Kidney (tissue), 10 donors: ENCODE measurements at regions not wholly inside any gene's neighbourhood (a gene's known extent, or its start where the extent isn't known, plus 50 kb on each side); places are given as distances from the start of the nearest gene placed in this dataset.
"Not testable (repeated sequence)": the region's sequence is repeated elsewhere in the genome, so short reads cannot be mapped to it uniquely, and the experiment has no call there.

Experiments
- DNase-seq, 5 donors: peaks; one replicate each; pipeline ENCODE4 v3.0.0-alpha.2; 2013 to 2020
- FAIRE-seq: peaks from 2 replicates; lab custom pipeline; 2012; peaks lifted over from hg19 to GRCh38; lab: Jason Lieb, UNC
- H3K27ac ChIP-seq, 2 donors: one replicate each; pipeline ENCODE4 v1.7.0; 2013; ENCODE audit warnings: low read depth in 2 of 2, low read length in 2 of 2, inconsistent platforms in 1 of 2
- H3K27me3 ChIP-seq: one replicate; pipeline ENCODE4 v1.7.1; 2013; ENCODE audit warnings: low read length, inconsistent platforms; ENCODE audit not compliant: control insufficient read depth, insufficient read depth
- H3K36me3 ChIP-seq, 3 donors: one replicate each; pipeline versions ENCODE4 v1.7.0 to v1.7.1; 2013; ENCODE audit warnings: low read length in 3 of 3, control low read depth in 1 of 3, inconsistent platforms in 1 of 3; ENCODE audit not compliant: insufficient read depth in 3 of 3, control insufficient read depth in 2 of 3
- H3K4me1 ChIP-seq, 3 donors: one replicate each; pipeline versions ENCODE4 v1.7.0 to v1.7.1; 2013; ENCODE audit warnings: low read length in 3 of 3, inconsistent platforms in 1 of 3, low read depth in 1 of 3; ENCODE audit not compliant: control insufficient read depth in 2 of 3, insufficient read depth in 2 of 3
- H3K4me3 ChIP-seq, 3 donors: one replicate each; pipeline versions ENCODE4 v1.7.0 to v1.8.1; 2013; ENCODE audit warnings: low read length in 3 of 3, control low read depth in 1 of 3, inconsistent platforms in 1 of 3
- H3K9ac ChIP-seq, 3 donors: one replicate each; pipeline versions ENCODE4 v1.7.0 to v1.7.1; 2013; ENCODE audit warnings: low read length in 3 of 3, control low read depth in 1 of 3, inconsistent platforms in 1 of 3
- H3K9me3 ChIP-seq, 3 donors: one replicate each; pipeline versions ENCODE4 v1.7.0 to v1.7.1; 2013; ENCODE audit warnings: low read length in 3 of 3, control low read depth in 1 of 3, inconsistent platforms in 1 of 3; ENCODE audit not compliant: control insufficient read depth in 2 of 3, insufficient read depth in 1 of 3
- intact Hi-C: fragments of 100-400 bp; cut with DNase I; formaldehyde crosslinking; loops from one replicate; pipeline ENCODE4 v1.11.1; 2022
- donor health status: control.
- donor health status: control.
- donor health status: DM: yes; HTN: yes; CAD: no.
- donor health status: Normal renal cell carcinoma (clear cell type).

DNA sequence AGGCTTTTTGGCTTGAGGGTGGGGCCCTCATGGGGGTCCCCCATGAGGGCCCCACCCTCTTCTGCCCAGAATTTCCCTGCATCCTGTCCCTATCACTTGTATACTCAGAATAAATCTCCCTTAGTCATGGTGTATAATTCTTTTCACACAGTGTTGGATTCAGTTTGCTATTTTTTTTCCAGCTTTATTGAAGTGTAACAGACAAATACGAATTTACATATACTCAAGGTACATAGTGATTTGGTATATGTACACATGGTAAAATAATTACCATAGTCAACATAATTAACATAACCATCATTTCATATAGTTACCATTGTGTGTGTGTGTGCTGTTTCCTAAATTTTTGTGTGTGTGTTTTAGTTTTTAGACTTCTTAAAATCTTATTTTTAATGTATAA is 289.4 kb downstream of the CNTNAP3B start:
- H3K4me3 ChIP-seq, FAIRE-seq, H3K4me1 ChIP-seq, H3K27ac ChIP-seq, H3K9me3 ChIP-seq, H3K27me3 ChIP-seq, intact Hi-C loops, DNase-seq, H3K9ac ChIP-seq, H3K36me3 ChIP-seq: not testable (repeated sequence)

DNA sequence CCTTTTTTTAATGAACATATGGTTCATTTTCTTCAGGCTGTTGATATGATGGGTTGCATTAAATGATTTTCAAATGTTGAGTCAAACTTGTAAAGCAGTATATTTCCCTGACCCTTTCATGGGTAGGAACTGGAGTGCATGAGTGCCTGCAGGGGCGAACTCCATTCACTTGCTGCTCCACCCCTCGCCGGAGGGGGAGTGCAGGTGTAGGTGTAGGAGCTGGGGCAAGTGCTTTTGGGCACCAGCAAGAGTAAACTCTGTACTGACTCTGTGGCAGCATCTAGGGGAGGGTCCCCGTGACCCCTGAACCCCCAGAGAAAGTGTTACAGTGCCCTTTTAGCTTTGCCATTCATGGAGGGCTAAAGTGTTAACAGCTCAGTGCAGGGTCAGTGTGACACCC is 290.3 kb downstream of the CNTNAP3B start:
- H3K9ac ChIP-seq, FAIRE-seq, H3K27ac ChIP-seq, H3K4me3 ChIP-seq, DNase-seq, H3K36me3 ChIP-seq, intact Hi-C loops, H3K27me3 ChIP-seq, H3K9me3 ChIP-seq, H3K4me1 ChIP-seq: not testable (repeated sequence)

GRCh38 chr9:41838562-41838851 is 290.7 kb downstream of the CNTNAP3B start:
- H3K4me3 ChIP-seq, H3K27me3 ChIP-seq, FAIRE-seq, H3K4me1 ChIP-seq, H3K9ac ChIP-seq, intact Hi-C loops, H3K36me3 ChIP-seq, H3K9me3 ChIP-seq, H3K27ac ChIP-seq, DNase-seq: not testable (repeated sequence)

GRCh38 chr9:41837684-41838561 is 291.3 kb downstream of the CNTNAP3B start:
- FAIRE-seq, intact Hi-C loops, H3K4me1 ChIP-seq, H3K27me3 ChIP-seq, H3K9me3 ChIP-seq, H3K9ac ChIP-seq, H3K4me3 ChIP-seq, DNase-seq, H3K27ac ChIP-seq, H3K36me3 ChIP-seq: not testable (repeated sequence)

DNA sequence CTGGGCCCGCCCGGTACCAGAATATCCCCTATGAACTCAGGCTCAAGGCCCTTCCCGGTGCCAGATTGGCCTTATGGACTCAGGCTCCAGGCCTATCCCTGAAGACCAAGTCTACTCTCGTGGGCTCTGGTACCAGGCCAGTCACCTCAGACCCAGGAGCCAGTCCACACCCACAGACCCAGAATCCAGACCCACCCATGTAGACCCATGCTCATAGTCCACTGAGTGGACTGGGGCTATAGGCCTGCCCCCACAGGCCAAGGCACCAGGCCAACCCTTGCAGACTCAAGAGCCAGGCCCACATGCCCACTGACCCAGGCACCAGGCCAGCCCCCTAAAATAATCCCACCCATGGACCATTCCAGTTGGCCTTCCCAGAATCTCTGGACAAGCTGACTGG is 296.1 kb downstream of the CNTNAP3B start:
- intact Hi-C loops, H3K9me3 ChIP-seq, DNase-seq, H3K36me3 ChIP-seq, H3K9ac ChIP-seq, H3K4me3 ChIP-seq, H3K27ac ChIP-seq, H3K27me3 ChIP-seq, H3K4me1 ChIP-seq, FAIRE-seq: not testable (repeated sequence)

GRCh38 chr9:41824723-41825122 is 304.5 kb downstream of the CNTNAP3B start:
- H3K9ac ChIP-seq, intact Hi-C loops, H3K27me3 ChIP-seq, H3K9me3 ChIP-seq, H3K4me3 ChIP-seq, H3K27ac ChIP-seq, H3K4me1 ChIP-seq, DNase-seq, FAIRE-seq, H3K36me3 ChIP-seq: not testable (repeated sequence)

DNA sequence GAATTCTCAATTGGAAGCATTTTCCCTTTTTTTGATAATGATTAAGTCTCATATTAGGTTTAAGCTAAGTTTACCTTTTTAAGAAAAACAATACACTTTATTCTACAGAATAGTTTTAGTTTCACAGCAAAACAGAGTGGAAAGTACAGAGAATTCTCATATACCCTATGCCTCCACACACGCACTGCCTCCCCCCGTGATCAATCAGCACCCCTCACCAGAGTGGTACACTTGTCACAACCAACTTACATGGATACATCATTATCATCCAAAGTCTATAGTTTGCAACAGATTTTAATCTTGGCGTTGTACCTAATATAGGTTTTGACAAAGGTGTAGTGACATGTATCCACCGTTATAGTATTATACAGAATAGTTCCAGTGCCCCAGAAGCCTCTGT is 326.5 kb downstream of the CNTNAP3B start:
- intact Hi-C loops, DNase-seq, FAIRE-seq: not testable (repeated sequence)

GRCh38 chr9:41798684-41799083 is 330.5 kb downstream of the CNTNAP3B start:
- H3K4me1 ChIP-seq, H3K9me3 ChIP-seq, intact Hi-C loops, H3K27me3 ChIP-seq, H3K27ac ChIP-seq, H3K9ac ChIP-seq, H3K36me3 ChIP-seq, H3K4me3 ChIP-seq, FAIRE-seq, DNase-seq: not testable (repeated sequence)

More for the DNA sequence above, 326.5 kb downstream of the CNTNAP3B start:
- not testable (repeated sequence) for H3K27ac ChIP-seq, H3K4me1 ChIP-seq, H3K27me3 ChIP-seq, H3K9me3 ChIP-seq, H3K4me3 ChIP-seq, H3K36me3 ChIP-seq, H3K9ac ChIP-seq
